Fibroblast of villous mesenchyme (primary cell): ENCODE measurements at regions not wholly inside any gene's neighbourhood (a gene's known extent, or its start where the extent isn't known, plus 50 kb on each side); places are given as distances from the start of the nearest gene placed in this dataset.

Experiments used
- DNase-seq: peaks from one replicate; pipeline ENCODE4 v3.0.0-alpha.2; 2010; ENCODE audit warnings: low read depth
- H3K4me3 ChIP-seq: 2 replicates; pipeline ENCODE4 v1.5.1; 2011; ENCODE audit warnings: low read depth, mild to moderate bottlenecking, low read length
- TF ChIP-seq, protein P1 (sequence below): IDR thresholded peaks from 2 replicates; pipeline ENCODE4 v1.5.1; 2012; ENCODE audit warnings: low read depth, mild to moderate bottlenecking, low read length; ENCODE audit not compliant: insufficient read depth

DNA sequence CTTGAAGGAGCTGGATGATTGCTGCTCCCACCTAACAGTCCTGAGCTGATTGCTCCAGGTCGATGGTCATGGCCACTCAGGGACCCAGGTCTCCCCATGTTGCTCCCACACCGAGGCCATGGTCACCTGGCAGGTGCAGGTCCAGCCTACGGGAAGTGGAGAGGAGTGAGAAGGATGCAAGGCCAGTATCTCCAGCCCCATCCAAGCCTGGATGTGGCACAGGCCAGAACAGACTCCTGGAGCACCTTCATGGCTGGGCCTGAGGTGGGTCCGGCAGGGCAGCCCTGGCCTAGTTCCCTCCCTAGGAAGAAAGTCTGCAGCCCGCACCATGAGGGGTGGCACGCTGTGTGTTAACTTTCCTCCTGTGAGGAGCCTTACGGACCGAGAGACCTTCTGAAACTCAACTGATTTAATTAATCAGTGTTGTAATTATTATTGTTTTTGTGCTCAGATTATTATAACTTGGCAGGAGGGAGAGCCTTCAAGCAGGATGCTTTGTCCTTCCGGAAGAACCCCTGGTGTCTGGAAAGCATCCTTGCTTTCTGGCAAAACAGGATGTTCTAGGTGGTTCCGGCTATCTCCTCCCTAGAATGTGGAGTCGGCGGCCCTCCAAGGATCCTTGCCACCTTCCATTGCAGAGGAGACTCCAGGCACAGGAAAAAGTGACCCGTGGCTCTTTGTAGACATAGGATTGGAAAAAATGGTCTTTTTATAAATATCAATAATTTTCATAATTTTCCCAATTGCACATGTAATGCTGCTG lies 92.3 kb upstream of the ADRA2C start:
- TF ChIP-seq, protein P1, sequence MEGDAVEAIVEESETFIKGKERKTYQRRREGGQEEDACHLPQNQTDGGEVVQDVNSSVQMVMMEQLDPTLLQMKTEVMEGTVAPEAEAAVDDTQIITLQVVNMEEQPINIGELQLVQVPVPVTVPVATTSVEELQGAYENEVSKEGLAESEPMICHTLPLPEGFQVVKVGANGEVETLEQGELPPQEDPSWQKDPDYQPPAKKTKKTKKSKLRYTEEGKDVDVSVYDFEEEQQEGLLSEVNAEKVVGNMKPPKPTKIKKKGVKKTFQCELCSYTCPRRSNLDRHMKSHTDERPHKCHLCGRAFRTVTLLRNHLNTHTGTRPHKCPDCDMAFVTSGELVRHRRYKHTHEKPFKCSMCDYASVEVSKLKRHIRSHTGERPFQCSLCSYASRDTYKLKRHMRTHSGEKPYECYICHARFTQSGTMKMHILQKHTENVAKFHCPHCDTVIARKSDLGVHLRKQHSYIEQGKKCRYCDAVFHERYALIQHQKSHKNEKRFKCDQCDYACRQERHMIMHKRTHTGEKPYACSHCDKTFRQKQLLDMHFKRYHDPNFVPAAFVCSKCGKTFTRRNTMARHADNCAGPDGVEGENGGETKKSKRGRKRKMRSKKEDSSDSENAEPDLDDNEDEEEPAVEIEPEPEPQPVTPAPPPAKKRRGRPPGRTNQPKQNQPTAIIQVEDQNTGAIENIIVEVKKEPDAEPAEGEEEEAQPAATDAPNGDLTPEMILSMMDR: no peak
- no peak overlapping the region for H3K4me3 ChIP-seq
- DNase-seq: no peak

DNA sequence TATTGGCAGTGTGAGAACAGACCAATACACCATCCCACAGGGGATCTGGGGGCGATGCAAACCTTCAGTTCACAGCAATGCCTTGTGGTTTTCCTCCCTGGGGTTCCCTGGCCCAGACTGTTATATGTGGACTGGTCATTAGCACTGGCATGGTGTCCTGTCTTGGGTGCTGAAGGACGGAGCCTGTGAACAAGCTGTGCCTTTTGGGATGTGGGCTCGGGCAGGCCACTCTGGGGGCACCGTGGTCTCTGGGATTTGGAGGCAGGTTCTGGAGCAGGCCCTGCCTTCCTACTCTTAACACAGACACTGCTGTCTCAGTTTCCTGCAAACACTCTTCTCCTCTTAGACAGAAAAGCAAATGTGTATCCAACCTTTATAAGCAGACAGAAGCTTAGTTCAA lies 93.0 kb upstream of the ADRA2C start:
- TF ChIP-seq, protein P1: no peak
- no peak overlapping the region for H3K4me3 ChIP-seq
- no peak for DNase-seq

DNA sequence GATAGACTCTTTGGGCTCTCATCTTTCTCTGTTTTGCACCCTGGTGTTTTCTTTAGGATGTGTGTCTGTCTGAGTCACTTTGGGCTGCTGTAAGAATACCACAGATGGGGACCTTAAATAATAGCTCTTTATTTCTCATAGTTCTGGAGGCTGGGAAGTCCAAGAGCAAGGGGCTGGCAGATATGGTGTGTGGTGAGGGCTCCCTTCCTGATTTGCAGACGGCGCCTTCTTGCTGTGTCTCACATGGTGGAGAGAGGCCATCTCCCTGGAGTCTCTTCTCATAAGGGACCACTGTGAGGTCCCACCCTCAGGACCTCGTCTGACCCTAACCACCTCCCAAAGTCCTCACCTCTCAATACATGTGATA lies 93.7 kb upstream of the ADRA2C start:
- H3K4me3 ChIP-seq: no peak overlapping the region
- TF ChIP-seq, protein P1: no peak
- peak; percentile 28 for DNase-seq

DNA sequence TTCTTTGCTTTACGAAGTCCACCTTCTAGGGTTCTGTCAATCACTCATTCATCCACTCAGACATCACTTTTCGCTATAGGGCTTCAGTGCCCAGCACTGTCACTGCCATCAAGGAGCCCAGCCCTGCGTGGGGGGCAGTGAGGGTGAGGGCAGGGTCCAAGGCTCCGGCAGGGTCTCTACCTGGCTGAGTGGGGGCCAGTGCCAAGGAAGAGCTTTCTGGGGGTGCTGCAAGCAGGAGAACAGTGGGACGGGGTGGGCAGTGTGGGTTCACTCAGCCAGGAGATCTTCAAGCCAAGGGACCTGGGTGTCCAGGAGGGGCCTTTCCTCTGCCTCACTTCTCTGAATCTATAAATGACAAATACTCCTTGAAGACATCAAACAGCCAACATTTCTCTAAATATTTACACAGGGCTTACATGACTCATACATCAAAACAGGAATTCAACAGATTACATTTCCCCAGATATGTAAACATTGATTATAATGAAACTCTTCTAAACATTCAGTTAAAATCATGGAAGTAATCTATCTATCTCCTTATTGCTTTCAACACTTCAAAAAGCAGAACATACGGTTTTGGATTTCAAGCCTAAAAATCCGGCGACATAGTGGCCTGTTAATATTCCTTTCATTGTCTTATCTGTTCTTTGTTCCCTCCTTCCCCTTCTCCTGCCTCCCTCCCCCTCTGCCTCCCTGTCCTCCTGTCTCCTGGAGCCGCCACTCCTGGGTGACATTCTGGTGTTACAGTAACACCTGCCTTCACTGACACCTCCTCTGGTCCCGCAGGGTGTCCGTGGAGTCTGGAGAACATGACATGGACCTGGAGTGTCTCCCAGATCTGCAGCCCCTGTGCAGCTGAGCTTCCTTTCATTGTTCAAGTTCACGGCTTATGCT lies 94.4 kb upstream of the ADRA2C start:
- H3K4me3 ChIP-seq: no peak overlapping the region
- TF ChIP-seq, protein P1: no peak
- DNase-seq: peak; percentile 80

DNA sequence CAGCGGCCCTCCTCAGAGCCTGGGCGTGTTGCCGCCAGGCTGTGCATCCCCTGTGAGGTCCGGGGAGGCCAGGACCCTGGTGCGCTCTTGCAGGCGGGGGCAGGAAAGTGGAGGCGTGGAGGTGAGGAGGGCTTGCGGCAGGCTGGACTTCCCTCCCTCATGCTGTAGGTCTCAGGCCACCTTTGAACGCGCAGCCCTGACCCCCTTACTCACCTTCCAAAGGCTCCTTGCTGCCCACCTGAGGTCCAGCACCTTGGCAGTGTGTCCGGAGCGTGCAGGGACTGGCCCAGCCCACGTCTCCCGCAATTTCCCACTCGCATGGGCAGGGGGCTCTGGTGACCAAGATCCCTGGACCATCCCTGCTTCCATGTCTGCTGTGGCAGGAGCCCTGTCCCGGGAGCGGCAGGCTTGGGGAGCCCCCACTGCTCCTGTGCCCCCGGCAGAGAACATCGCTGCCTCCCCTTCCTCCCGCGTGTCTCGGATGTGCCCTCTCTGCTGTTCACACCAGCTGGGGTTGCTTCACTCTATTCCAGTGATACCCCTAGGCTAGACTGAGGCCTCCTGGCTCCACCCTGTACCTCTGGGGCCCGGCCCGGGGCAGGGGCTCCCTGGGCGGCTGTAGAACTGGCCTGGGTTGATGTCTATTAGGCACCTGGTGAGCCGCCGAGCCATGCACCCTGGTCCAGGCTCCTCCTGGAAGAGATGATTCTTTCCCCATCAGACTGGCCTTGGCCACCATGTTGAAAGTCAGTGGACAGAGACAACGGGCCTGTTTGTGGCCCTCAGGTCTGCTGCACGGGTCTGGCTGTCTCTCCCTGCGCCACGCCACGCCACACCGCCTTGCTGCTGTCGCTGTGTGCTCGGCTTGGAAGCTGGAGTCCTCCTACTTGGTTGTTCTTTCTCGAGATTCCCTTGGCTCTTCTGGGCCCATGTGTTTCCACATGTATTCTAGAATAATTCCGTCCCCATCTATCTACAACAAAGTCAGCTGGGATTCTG lies 95.4 kb upstream of the ADRA2C start:
- no peak for DNase-seq
- H3K4me3 ChIP-seq: no peak overlapping the region
- TF ChIP-seq, protein P1: no peak

DNA sequence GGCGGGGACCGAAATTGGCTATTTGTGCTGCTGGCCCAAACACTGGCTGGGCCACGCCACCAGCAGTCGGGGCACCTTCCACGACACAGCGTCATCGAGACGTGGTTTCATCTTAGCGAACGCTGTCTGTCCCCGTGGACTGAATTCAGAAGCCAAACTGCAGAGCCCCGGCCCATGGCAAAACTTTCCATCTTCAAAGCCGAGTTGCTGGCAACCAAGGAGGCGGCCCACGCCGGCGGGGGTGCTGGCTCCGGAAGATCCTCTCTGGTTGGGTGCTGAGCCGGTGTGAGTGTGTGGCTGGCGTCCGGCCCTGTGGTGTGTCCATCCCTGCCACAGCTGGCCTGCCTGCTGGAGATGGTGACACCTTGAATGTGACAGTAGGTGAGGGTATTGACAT lies 96.6 kb upstream of the ADRA2C start:
- no peak overlapping the region for H3K4me3 ChIP-seq
- DNase-seq: no peak
- TF ChIP-seq, protein P1: no peak
